SK-N-MC (cell line): ENCODE measurements at regions not wholly inside any gene's neighbourhood (a gene's known extent, or its start where the extent isn't known, plus 50 kb on each side); places are given as distances from the start of the nearest gene placed in this dataset.
"Not testable (repeated sequence)": the region's sequence is repeated elsewhere in the genome, so short reads cannot be mapped to it uniquely, and the experiment has no call there.

ENCODE experiments used
- DNase-seq: peaks from one replicate; pipeline ENCODE4 v3.0.0-alpha.2; 2011; ENCODE audit warnings: low read depth, low spot score
- H3K27ac ChIP-seq: fragments of 200-600 bp; sonication (generic); 2 replicates; pipeline ENCODE4 v1.5.1; 2016; ENCODE audit warnings: mixed run types
- H3K36me3 ChIP-seq: fragments of 200-600 bp; sonication (generic); 2 replicates; pipeline ENCODE4 v1.6.1; 2017; ENCODE audit warnings: antibody characterized with exemption, low read length, mixed read lengths; ENCODE audit not compliant: insufficient read depth
- H3K4me3 ChIP-seq: fragments of 200-600 bp; sonication (generic); 2 replicates; pipeline ENCODE4 v1.5.1; 2016
- H3K9ac ChIP-seq: fragments of 200-600 bp; sonication (generic); 2 replicates; pipeline ENCODE4 v1.8.0; 2017; ENCODE audit warnings: mixed run types, mixed read lengths; ENCODE audit not compliant: insufficient read length
- H3K9me3 ChIP-seq: fragments of 200-600 bp; sonication (generic); 2 replicates; pipeline ENCODE4 v1.6.1; 2017; ENCODE audit warnings: low read depth, mild to moderate bottlenecking, antibody characterized with exemption, low read length, moderate library complexity, mixed read lengths
- EZH2 ChIP-seq: fragments of 200-600 bp; sonication (generic); IDR thresholded peaks from one replicate; pipeline ENCODE4 v1.6.1; 2017; ENCODE audit warnings: antibody characterized with exemption
- FOXP2 ChIP-seq: optimal IDR thresholded peaks from 2 replicates; pipeline ENCODE3; 2011; ENCODE audit warnings: mild to moderate bottlenecking, moderate library complexity; ENCODE audit not compliant: insufficient read depth; ENCODE audit errors: extremely low read length, control extremely low read depth
- POLR2AphosphoS5 ChIP-seq: IDR thresholded peaks from 2 replicates; pipeline ENCODE4 v1.6.1; 2012; ENCODE audit warnings: mild to moderate bottlenecking, low read depth, low read length, borderline replicate concordance

DNA sequence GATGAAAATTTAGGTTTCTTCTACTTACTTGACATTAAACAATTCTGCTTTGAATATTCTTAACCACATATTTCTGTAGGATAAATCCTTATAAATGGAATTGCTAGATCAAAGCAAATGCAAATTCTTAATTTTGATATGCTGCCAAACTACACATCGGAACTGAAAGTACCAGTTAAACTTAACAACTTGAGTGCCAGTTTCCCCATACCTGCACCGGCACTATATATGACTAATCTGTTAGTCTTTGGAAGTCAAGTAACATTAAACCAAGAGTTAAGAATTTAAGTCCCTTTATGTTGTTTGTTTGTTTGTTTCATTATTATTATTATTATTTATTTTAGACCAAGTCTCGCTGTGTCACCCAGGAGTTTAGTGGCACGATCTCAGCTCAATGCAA, 103.9 kb upstream of the AKAP13 start:
- no peak for DNase-seq
- no peaks in the 10 kb centered on the region for H3K9me3 ChIP-seq
- no peak overlapping the region for H3K4me3 ChIP-seq
- no peak overlapping the region for H3K27ac ChIP-seq
- no peak overlapping the region for H3K9ac ChIP-seq
- H3K36me3 ChIP-seq: no peaks in the 10 kb centered on the region
- TF ChIP-seq EZH2 (no peak), POLR2AphosphoS5 (no peak), FOXP2 (no peak)

DNA sequence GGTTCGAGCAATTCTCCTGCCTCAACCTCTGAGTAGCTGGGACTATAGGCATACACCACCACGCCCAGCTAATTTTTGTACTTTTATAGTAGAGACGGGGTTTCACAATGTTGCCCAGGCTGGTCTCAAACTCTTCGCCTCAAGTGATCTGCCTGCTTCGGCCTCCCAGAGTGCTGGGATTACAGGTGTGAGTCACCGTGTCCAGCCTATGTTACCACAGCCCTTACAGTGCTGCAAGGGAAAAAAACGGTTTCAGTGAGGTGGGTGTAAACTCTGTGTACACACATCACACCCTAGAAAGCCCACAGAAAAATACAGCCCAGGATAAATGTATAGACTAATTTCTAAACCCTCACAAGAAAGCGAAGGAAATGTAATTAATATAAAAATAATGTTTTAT, 103.5 kb upstream of the AKAP13 start:
- H3K9ac ChIP-seq: no peak overlapping the region
- H3K9me3 ChIP-seq: no peaks in the 10 kb centered on the region
- H3K27ac ChIP-seq: no peak overlapping the region
- no peak for TF ChIP-seq FOXP2
- no peaks in the 10 kb centered on the region for H3K36me3 ChIP-seq
- DNase-seq: no peak
- H3K4me3 ChIP-seq: no peak overlapping the region

DNA sequence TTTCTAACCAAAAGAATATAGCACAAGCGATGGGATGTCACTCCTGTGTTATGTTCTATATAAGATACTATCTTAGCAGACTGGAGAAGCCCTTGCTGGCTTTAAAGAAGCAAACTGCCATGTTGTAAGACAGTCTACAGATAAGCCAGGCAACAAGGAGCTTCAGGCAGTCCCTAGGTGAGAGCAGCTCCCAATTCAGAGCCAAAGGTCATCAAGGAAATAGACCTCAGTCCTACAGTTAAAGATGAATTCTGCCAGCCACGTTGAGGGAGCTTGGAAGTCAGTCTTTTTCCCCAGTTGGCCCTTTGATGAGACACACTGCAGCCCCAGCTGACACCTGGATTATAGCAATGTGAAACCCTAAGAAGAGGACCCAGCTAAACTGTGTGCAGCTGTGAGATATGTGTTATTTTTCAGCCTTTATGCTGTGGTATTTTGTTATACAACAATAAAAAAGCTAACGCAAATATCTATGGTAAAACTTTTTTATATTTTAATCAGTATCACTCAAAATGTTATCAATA, 102.5 kb upstream of the AKAP13 start:
- no peaks in the 10 kb centered on the region for H3K9me3 ChIP-seq
- H3K36me3 ChIP-seq: no peaks in the 10 kb centered on the region
- H3K9ac ChIP-seq: no peak overlapping the region
- no peak for DNase-seq
- no peak overlapping the region for H3K27ac ChIP-seq
- no peak overlapping the region for H3K4me3 ChIP-seq
- TF ChIP-seq EZH2: no peak
- no peak for TF ChIP-seq FOXP2
- TF ChIP-seq POLR2AphosphoS5: no peak

GRCh38 chr15:85280203-85280602, 100.2 kb upstream of the AKAP13 start:
- no peaks in the 10 kb centered on the region for H3K9me3 ChIP-seq
- no peaks in the 10 kb centered on the region for H3K36me3 ChIP-seq
- H3K27ac ChIP-seq: no peak overlapping the region
- DNase-seq: no peak
- H3K9ac ChIP-seq: no peak overlapping the region
- TF ChIP-seq POLR2AphosphoS5 (no peak), EZH2 (no peak), FOXP2 (no peak)
- no peak overlapping the region for H3K4me3 ChIP-seq

GRCh38 chr15:85281293-85281882, 99.0 kb upstream of the AKAP13 start:
- Histone ChIP-seq H3K27ac (no peak overlapping the region), H3K4me3 (no peak overlapping the region), H3K9me3 (no peaks in the 10 kb centered on the region), H3K36me3 (no peaks in the 10 kb centered on the region), H3K9ac (no peak overlapping the region)
- DNase-seq: no peak
- TF ChIP-seq POLR2AphosphoS5 (no peak), EZH2 (no peak), FOXP2 (no peak)

DNA sequence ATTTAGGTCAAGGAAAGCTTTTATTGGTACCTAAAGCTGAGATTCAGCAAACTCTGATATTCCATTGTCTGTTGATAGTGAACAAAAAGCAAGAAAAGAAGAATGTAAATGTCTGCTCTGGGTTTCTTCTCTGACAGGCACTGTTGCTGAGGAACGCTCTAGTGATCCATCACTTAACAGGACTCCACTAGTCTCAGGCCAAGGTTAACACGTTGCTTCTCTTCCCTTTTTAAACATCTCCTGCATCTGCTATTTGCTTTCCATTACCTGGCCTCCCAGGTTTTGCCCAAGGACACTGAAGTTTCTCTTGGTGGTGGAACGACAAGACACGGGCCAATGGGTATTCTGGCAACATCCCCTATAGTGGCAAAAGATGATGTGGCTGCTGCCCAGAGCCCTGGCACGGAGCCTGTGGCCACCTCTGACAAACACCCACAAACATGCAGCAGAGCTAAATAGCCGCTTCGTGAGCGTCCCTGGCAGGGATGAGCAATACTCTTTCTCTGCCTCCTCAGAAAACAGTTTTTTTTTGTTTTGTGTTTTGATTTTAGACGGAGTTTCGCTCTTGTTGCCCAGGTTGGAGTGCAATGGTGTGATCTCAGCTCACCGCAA, 97.8 kb upstream of the AKAP13 start:
- no peaks in the 10 kb centered on the region for H3K36me3 ChIP-seq
- no peak for DNase-seq
- no peak overlapping the region for H3K4me3 ChIP-seq
- TF ChIP-seq POLR2AphosphoS5 (no peak), FOXP2 (no peak), EZH2 (no peak)
- H3K27ac ChIP-seq: no peak overlapping the region
- H3K9ac ChIP-seq: no peak overlapping the region
- no peaks in the 10 kb centered on the region for H3K9me3 ChIP-seq

- H3K36me3 ChIP-seq, H3K9me3 ChIP-seq, H3K4me3 ChIP-seq, DNase-seq, H3K27ac ChIP-seq, H3K9ac ChIP-seq: not testable (repeated sequence)
Observed at GRCh38 chr15:85283815-85284214, 96.6 kb upstream of the AKAP13 start.

- DNase-seq: no peak
- H3K27ac ChIP-seq: no peak overlapping the region
- no peaks in the 10 kb centered on the region for H3K9me3 ChIP-seq
- TF ChIP-seq EZH2 (no peak), FOXP2 (no peak), POLR2AphosphoS5 (no peak)
- no peak overlapping the region for H3K4me3 ChIP-seq
- H3K9ac ChIP-seq: no peak overlapping the region
- H3K36me3 ChIP-seq: no peaks in the 10 kb centered on the region
Observed at GRCh38 chr15:85284497-85284896, 95.9 kb upstream of the AKAP13 start.

GRCh38 chr15:85289677-85290365, 90.6 kb upstream of the AKAP13 start:
- no peak for TF ChIP-seq POLR2AphosphoS5
- no peak for TF ChIP-seq FOXP2
- TF ChIP-seq EZH2: no peak
- Histone ChIP-seq H3K27ac (no peak overlapping the region), H3K4me3 (no peak overlapping the region), H3K9me3 (no peaks in the 10 kb centered on the region), H3K9ac (no peak overlapping the region), H3K36me3 (no peaks in the 10 kb centered on the region)
- DNase-seq: no peak

GRCh38 chr15:85292583-85292982, 87.8 kb upstream of the AKAP13 start:
- not testable (repeated sequence) for H3K4me3 ChIP-seq, H3K9ac ChIP-seq, H3K36me3 ChIP-seq, DNase-seq, H3K9me3 ChIP-seq, H3K27ac ChIP-seq
